Stimulated activated CD4-positive, alpha-beta T cell treated with anti-CD3 and anti-CD28 coated beads, Interleukin-15, amount 100 ng/mL, for 24 hours (primary cell): ENCODE measurements at regions not wholly inside any gene's neighbourhood (a gene's known extent, or its start where the extent isn't known, plus 50 kb on each side); places are given as distances from the start of the nearest gene placed in this dataset.
"Not testable (repeated sequence)": the region's sequence is repeated elsewhere in the genome, so short reads cannot be mapped to it uniquely, and the experiment has no call there.

ENCODE experiments used
- DNase-seq: peaks from one replicate; pipeline ENCODE4 v3.0.0-alpha.2; 2020

DNA sequence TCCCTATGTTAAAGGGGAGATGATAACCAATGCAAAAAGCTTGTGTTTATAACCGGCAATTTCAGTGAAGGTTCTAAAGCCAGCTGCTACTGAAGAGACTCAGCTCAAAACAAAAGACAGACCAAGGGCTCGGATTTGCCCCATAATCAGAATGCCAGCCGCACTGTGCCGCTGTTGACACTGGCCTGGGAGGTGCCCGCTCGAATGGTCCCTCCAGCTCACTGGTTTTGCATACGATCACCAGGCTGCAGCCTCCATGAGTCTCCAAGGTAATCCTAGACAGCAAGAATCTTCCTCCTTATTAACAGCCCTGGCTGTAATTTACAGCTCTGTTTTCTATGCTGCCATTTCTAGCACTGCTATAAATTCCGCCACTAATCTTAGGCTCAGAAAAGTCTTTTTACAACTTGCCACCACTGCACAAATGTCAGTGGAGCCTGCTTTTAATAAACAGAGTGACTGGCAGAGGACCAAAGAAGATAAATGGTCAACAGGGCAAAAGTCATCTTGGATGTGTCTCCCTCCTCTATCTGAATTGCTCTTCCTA lies 155.7 kb upstream of the SH3BP4 start:
- no peak for DNase-seq

DNA sequence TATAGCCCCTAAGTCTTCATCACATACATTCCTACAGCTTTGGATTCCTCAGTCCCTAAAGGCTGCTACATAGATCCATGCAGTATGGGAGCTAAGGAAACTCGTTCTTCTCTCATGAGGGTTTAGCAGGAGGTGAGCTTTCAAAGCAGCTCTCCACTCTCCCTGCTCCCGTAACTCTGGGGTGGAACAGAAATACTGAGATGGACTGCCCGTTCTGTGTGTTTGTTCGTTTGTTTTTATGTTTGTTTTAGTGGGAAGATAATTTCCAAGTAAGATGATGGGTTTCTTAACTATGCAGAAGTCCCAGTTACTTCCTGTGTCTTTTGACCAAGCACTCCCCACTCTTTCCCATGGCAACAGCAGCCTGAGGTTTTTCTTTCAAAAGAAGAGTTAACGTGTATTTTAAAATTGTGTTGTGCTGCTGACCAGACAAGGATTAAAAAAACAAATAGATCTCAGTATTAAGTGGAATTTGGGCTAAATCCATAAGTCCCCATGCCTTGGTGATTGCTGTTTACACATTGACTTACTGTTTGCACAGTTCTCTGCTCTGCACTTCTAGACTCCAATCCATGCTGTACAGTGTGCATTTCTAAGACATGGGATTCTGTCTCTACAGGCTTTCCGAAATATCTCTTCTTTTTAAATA lies 156.4 kb upstream of the SH3BP4 start:
- no peak for DNase-seq

DNA sequence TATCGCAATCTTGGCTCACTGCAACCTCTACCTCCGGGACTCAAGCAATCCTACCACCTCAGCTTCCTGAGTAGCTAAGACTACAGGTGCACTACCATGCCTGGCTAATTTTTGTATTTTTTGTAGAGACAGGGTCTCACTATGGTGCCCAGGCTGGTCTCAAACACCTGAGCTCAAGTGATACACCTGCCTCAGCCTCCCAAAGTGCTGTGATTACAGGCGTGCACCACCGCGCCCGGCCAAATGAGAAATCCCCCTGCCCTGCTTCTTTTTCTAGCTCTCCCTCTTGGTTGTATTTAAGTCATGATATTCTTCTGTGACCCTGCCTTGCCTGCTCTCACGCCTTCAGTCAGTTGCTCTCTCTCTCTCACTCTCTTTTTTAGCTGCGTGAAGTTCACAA lies 157.0 kb upstream of the SH3BP4 start:
- DNase-seq = no peak

DNA sequence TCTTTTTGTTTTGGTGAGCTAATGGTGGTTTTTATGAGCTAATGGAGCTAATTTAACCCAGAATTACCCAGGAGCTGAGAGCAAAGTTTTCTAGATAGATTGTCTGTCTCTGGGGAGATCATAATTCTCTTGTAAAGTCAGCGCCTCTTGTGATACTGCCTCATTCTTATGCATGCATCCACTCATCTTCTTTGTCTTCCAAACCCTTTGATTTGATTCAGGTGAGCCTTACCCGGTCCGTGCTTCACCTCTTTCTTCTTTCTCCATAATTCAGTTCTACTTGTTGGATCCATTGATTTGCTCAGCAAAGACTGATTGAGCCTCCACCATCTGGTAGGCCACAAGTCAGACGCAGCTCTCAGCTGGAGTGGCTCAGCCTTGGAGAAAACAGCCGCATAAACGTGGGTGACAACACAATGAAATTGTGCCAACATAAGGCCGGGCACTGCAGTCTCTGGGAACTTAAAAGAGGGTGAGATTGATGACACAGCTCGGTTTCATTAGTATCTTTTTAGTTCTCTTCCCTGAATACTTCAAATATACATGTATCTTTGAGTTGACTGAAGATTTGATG lies 158.5 kb upstream of the SH3BP4 start:
- DNase-seq = no peak

DNA sequence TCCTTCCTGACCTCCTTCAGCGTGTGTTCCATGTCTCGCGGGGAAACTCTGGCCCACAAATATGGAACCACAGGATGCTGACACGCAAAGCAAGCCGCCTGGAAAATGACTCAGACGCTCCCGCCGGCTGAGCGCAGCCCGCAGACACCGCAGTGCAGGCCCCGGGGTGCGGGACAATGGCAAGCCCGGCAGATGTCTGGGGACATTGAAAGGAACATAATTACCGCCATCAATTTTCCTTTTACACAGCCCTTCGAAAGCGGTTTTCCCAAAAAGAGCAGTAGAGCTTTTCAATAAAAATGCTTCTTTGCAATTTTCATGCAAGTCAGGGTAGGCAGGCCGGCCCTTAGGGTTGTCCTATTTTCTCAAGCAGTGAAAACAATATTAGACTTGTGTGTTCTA lies 159.2 kb upstream of the SH3BP4 start:
- DNase-seq = no peak

DNA sequence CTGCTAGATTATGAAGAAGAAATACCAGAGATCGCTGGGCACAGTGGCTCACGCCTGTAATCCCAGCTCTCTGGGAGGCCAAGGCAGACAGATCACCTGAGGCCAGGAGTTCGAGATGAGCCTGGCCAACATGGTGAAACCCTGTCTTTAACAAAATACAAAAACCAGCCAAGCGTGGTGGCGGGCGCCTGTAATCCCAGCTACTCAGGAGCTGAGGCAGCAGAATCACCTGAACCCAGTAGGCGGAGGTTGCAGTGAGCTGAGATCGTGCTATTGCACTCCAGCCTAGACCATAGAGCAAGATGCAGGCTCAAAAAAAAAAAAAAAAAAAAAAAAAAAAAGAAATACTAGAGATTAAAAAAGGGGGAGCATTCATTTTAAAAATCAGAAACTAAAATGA lies 159.7 kb upstream of the SH3BP4 start:
- not testable (repeated sequence) for DNase-seq

DNA sequence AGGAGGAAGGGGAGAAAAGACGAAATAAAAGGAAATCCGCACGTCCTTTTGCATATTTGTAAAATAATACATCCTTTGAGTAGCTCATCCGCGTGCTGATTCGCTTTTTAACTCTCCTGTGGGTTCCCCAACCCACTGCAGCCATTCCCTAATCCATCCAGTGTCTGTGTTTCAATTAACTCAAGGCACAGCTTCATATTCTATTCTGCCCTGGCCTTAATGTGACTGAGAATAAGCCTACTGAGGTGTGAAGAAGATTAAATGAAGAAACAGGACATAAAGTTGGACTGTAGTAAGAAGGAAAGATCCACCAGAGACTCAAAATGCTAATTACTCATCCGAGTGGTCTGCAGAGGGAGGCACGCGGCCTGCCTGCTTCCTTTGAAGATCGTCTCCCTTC lies 161.4 kb upstream of the SH3BP4 start:
- no peak for DNase-seq

DNA sequence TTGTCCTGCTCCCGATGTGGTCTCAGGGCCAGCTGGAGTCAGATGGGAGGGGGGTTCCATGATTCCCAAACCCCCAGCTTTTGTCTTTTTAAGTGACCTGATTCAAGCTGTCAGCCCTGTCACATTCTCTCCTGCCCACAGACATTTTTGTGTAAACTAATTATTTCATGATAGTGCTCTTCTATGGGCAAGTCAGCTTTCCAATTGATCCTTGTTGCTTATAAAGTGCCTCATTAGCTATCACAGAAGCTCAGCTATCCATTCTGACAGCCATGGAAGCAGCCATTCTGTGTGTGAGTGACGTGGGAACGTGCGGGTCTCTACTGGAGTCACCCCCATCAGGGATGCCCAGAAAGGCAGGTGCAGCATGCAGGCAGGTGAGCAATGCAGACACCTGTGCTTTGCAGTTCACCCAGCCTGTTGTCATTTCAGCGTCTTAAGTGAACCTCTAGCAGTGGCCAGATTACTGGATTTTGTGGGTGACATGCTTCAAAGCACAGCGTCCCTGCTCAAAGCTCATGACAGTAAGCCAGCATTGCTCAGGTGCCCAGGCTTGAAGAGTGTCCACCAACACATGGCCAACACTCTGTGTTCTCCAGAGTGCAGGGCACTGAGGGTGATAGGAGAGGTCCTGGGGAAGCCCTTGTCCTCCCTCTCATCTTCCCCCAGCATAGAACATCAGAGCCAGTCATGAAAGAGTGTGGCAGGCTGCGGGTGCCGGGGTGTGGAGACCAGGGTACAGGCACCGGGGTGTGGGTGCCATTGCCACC lies 162.1 kb upstream of the SH3BP4 start:
- no peak for DNase-seq

DNA sequence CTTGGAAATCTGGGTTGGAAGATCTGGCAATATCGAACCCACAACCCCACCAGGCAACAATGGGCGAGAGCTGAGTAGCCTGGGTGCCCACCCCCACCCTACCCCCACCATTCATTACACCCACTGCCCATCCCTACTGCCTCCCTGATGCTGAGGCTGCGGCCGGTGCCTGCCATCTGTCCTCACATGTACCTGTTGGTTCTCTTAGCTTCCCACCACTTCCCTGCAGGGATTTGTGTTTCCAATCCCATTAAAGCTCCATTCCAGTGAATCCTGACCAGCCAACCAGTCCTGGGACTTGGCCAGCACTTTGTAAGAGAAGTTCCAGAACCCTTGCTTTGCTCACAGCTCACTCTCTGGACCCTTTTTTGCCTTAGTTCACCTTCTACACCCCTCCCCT lies 163.0 kb upstream of the SH3BP4 start:
- DNase-seq = no peak

DNA sequence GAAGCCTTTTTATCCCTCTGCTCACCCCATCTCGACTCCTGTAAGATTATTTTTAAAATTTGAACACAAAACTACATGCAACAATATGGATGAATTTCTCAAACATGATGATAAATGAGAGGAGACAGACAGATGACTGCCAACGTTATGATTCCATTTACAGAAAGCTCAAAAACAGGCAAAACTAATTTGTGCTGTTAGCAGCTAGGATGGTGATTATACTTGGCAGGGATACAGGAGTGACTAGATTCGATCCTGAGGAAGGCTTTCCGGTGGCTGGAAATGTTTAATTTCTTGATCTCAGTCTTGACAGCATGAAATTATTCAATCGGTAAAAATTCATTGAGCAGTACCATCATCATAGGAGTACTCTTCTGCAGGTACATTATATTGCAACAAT lies 163.4 kb upstream of the SH3BP4 start:
- DNase-seq = no peak

DNA sequence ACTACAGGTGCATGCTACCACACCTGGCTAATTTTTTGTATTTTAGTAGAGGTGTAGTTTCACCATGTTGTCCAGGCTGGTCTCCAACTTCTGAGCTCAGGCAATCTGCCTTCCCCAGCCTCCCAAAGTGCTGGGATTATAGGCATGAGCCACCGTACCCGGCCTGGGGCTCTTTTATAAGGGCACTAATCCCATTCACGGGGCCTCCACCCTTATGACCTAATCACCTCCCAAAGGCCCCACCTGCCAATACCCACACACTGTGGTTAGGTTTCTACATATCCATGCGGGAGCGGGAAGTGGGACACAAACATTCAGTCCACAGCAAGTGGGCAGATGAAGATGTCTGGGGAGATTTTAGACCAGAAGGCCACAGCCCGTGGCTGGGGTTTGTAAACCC lies 164.7 kb upstream of the SH3BP4 start:
- no peak for DNase-seq

DNA sequence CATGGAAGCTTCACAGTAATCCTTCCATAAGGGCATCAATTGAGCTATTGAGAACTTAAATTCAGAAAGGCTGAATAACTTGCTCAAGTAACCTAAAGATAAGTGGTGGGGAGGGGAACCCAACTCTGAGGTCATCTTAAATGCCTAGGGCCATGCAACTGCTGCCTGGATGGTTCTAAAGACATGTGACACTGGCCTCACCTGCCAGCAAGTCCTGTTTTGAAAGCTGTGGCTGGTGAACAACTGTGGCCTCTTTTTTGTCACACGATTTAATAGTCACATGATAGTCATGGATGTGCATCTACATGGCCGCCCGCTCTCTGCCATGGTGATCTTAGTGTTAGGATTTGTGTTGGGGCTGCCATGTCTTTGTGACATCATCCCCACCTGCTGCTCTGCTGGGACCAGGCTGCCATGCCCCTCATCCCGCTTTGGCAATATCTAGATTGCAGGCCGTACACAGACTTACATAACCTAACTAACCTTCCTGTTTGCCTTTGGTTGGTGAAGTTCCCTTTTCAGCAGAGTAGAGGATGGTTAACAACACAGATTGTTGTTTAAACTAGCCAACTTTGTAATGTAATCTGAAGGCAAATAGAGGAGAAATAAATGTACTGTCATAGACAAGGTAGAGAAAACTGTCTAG lies 177.9 kb upstream of the SH3BP4 start:
- no peak for DNase-seq

DNA sequence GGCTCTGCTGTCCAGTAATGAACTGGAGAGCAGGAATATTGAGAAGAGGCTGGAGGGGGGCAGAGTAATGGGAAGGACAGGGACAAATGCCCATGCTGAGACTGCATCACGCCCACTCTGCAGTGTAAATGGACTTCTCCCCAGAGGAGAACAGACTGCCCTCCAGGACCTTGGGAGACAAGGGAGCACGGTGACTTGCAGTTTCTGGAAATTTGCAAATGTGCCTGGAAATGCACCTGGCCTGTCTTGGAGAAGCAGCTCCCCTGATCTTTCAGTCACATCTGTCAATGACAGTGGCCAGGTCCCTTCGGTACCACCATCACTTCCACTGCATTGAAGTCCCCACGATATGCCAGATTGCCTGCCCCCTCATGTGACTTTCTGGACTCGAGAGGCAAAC lies 178.7 kb upstream of the SH3BP4 start:
- no peak for DNase-seq

DNA sequence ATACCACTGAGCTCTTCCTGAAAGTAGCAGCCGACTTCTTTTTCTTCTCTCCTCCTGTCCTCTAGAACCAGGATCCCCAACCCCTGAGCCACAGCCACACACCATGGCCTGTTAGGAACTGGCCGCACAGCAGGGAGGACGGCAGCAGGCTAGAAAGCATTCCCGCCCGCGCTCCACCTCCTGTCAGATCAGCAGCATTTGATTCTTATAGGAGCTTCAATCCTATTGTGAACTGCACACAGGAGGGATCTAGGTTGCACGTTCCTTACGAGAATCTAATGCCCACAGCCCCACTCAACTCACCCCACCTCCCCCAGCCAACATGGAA lies 179.1 kb upstream of the SH3BP4 start:
- no peak for DNase-seq

DNA sequence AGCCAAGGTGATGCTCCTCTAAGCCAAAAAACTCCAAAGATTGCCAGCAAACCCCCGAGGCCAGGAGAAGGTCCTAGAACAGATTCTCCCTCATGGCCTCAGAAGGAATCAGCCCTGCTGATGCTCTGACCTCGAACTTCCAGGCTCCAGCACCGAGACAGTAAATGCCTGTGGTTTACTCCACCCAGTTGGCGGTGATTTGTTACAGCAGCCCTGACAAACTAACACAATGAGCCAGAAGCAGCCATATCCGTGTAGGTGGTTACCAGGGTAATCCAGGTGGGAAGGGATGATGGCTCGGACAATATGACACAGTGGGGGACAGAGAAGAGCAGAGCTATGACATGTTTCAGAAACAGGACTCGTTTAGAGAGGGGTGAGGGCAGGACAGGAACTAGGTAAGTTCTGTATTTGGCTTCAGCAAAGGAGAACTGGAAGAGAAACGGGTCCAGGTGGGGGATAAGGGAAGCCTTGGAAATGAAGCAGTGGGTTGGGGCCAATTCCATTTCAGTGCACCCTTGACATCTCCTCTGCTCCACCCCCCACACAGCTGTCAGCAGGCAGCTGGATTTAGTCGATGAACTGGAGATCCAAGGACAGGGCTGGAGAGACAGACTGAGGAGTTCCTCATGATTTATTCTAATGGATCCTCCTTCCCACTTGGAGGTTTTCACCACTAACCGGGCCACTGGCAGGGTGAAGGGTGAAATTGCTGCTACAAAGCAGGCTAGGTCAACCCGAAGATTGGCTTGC lies 179.7 kb upstream of the SH3BP4 start:
- DNase-seq = no peak

DNA sequence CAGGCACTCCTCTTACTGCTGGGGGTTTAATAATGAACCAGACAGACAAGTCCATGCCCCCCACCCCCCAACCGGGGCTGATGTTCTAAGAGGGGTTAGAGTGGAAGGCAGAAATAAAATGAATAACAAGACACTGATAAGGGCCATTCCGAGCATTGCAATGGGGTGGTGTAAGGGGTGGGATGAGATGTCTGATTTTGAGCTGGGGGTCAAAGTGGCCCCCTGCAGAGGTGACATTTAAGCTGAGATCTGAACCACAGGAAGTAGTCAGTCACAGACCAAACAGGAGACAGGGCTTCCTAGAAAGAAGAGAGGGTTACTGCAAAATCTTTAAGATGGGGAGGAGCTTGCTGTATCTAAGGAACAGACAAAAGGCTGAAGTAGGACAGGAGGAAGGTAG lies 180.6 kb upstream of the SH3BP4 start:
- no peak for DNase-seq

DNA sequence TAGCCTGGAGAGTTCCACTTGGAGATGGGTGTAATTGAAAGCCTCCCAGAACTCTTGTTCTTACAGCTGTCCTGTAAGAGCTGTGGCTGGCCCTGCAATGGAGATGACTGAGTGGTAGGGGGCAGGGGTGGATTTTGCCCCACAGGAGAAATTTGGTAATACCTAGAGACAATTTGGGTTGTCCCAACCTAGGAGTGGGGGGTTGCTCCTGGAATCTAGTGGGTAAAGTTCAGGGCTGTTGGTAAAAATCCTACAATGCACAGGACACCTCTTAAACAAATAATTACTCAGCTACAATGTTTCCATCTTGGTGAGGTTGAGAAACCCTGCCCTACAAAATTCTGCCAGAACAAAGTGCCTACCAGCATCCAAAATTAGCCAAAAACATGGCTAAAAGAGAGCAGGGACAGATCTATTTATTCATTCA lies 181.1 kb upstream of the SH3BP4 start:
- DNase-seq = no peak

DNA sequence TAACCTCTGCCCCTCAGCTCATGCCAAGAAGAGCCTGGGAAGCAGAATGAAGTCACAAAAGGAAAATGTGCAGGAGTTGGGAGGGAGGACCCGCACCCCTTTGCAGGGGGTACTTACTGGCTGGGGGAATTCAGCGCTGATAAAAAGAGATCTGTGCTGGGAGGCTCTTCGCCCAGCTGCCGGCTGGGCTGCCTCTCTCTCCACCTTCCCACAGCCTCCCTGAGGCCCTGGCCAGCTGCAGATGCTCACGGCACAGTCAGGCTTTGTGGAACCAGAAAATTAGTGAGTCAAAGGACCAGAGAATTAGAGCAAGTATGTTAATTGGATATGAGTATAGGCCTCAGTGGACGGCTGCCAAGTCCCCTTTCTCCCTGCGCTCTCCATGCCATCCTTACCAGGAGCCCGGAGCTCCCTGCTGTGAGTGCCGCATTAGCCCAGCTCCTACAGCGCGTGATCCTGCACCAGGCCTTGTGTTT lies 181.7 kb upstream of the SH3BP4 start:
- DNase-seq = no peak

DNA sequence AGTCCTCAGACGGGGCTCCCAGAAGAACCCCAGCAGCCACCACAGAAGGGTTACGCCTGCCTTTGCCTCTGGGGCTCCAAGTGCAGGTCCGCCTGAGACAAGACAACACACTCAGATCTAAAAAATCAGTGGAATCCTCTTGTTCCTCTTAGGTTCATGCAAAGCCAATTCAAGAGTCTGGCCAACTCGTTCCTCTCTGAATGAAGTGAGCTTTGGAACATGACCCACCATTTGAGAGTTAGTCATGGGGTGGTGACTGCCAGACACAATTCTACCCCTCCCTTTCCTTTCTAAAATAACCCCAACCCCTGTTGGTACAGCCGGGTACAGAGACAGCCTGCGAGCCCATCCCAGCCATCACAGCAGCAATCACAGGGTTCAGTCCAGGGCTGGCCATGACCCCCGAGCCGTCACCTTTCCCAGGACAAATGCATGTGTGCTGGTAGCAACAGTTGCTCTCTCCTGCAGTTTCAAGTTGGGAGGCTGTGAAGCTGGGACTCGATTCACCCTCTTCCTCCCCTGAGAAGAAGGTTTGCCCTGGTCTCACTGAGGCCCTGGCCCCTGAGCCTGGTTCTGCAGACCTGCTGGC lies 183.1 kb upstream of the SH3BP4 start:
- DNase-seq = no peak

DNA sequence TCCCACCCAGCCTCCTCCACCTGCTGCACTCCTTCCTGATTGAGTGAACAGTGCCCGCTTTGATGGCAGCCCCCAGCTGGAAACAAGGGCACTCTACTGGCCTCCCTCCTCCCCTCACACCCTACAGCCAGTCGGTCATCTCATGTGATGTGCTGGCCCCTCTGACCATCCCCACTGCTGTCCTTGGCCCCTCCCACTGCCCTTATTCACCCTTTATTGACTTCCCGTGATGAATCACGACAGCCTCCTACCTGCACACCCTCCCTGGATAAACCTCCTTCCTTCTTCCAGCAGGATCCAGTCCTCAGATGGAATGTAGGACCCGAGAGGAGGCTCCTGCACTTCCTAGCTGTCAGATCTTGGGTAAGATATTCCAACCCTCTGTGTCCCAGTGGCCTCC lies 186.5 kb upstream of the SH3BP4 start:
- no peak for DNase-seq

DNA sequence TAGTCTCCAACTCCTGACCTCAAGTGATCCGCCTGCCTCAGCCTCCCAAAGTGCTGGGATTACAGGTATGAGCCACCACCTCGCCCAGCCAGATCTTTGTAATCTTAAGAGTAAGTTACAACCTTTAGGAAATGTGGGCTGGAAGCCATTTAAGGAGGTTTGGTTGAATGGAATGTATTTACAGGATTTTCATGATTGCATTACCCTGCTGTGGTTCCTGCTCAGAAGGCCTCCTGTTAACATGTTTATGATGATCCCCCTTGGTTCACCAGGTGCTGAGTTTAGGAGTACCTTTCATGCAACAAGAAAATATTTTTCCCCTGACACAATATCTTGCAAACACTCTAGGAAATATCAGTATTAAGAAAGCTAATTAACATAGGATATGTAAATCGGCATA lies 187.4 kb upstream of the SH3BP4 start:
- no peak for DNase-seq
